Esophagus muscularis mucosa (tissue), 4 donors: ENCODE measurements at regions not wholly inside any gene's neighbourhood (a gene's known extent, or its start where the extent isn't known, plus 50 kb on each side); places are given as distances from the start of the nearest gene placed in this dataset.

Experiments
- CTCF ChIP-seq, 3 experiments: fragments of 200-600 bp in 2 of 3; fragments of 450-650 bp in 1 of 3; sonication (generic) in 2 of 3; IDR thresholded peaks; one replicate each; pipeline ENCODE4 v1.5.1; 2017 to 2019; ENCODE audit warnings: antibody characterized with exemption in 3 of 3, mild to moderate bottlenecking in 2 of 3, moderate library complexity in 1 of 3
- EP300 ChIP-seq: sonication (generic); formaldehyde crosslinking; IDR thresholded peaks from one replicate; pipeline ENCODE4 v1.6.1; 2017; ENCODE audit warnings: antibody characterized with exemption
- POLR2A ChIP-seq: fragments of 450-650 bp; IDR thresholded peaks from one replicate; pipeline ENCODE4 v1.6.1; 2017; ENCODE audit warnings: antibody characterized with exemption, moderate library complexity, mild to moderate bottlenecking, low read depth
- POLR2AphosphoS5 ChIP-seq, 2 donors: sonication (generic); formaldehyde crosslinking; IDR thresholded peaks; one replicate each; pipeline ENCODE4 v1.6.1; 2017; ENCODE audit warnings: antibody characterized with exemption in 2 of 2

- TF ChIP-seq POLR2A (no peak), CTCF (IDR thresholded peaks at IDR 0.05) (no peak), EP300 (no peak), POLR2AphosphoS5 (IDR thresholded peaks at IDR 0.05) (no peak)
These were observed 306.0 kb upstream of the AADAT start for GRCh38 chr4:170395773-170396172.
